ENCODE measurements at regions not wholly inside any gene's neighbourhood (a gene's known extent, or its start where the extent isn't known, plus 50 kb on each side); places are given as distances from the start of the nearest gene placed in this dataset.

DNA sequence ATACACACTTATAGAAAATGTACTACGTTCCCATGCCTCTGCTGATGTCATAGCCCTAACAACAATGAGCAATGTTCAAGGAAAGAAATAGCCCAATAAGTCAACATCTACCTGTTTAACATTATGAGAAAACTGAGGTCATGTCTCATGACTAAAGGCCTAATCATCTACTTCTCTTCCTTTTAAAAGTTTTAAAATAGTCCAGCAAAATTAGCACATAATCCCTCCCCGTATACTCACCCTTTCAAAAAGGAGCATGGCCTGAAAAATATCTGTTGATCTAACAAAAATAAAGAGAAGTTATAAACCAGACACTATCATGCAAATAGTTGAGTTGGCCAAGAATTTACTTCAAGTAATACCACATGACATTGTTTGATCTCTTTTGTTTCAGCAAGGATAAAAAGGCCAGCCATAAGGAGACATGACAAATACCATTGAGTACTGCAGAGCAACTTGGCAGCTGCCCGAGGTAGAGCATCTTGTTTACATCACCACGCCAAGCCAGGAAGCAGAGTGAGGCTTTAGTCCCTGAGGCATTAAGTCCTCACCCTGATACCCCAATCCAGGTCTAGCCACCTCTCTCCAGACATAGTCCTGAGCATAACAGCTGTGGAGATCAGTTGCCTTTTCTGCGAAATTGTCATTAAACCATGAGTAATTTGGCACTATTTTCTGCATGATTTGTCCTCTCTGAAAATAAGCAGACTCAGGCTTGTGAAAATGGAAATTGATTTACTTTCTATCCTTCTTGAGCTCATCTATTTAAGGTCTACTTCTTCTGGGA is 137.4 kb upstream of the ETAA1 start:
- no peak for DNase-seq (ENCODE audit: low read depth in 4 of 4, low spot score in 3 of 4)

DNA sequence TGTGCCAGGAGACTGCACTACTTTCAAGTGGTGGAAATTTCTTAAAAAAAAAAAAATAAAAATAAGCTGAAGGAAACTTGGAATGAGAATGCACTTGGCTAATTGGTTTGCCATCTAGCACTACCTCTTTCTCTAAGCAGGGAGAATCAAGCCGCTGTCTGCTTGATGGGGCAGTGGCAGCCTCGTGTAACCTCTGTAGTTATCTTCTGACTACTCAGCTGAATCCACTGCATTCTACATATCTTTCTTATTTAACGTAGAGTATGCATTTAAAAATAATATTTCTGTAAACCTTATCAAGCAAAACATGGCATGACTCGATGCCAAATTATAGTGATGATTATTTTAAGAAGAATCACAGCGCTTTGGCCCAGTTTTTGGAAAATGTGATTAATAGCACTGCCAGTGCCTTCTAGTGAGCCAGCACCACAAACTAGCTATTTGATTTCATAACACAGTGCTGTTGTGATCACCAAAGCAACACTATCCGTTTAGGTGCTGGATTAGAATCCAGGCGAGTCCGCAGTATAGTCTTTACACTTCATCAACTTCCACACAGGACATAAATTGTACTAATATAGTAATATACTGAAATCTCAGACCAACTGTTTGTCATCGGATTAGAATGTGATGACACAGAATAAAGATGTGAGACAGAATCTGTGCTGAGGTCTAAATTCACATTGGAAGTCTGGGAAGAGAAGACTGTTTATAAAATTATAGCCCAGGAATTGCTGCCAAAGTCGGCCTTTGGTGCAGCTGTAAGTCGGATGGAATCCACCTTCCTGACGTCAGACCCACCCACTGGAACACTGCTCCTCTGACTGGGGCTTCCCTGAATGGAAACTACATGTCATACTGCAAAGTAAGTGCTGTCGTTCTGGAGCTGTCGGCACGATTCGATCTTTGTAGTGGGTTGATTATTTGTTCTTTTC is 136.5 kb upstream of the ETAA1 start:
- DNase-seq (ENCODE audit: low read depth in 4 of 4, low spot score in 3 of 4) = no peak

DNA sequence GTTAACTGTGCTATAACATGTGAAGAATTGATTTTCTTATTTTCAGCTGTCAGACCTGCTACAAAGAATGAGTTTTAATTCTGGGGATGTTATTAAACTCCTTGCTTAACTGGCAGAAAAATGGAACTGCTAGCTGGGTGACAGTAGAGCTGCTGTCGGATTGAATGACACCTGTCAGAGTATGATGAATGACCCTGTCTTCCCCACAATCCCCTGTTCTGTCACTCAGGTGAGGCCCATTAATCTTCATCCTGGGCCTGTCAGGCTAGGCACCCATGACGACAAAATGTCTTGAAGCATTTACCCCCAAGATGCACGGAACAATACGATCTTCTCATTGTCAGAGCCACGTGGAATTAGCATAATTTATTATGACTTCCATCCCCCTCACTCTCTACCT is 129.9 kb upstream of the ETAA1 start:
- no peak for DNase-seq (ENCODE audit: low read depth in 4 of 4, low spot score in 3 of 4)

DNA sequence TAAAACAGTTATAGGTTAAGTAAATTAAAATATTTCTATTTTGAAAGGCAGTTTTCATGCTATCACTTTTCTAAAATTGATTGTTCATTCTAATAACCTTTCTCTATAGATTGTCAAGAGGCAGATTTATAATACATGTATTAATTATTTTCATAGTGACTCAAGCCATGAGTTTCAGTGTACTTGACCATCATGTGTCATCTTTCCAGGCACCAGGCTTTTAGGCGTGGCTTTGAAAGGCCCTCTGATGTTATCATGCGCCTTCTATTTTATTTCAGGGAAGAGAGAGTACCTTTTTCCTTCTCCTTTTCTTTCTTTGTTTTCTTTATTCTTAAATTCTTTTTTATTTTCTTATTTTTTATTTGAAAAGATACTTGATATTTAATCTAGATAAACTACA is 128.3 kb upstream of the ETAA1 start:
- no peak for DNase-seq (ENCODE audit: low read depth in 4 of 4, low spot score in 3 of 4)

DNA sequence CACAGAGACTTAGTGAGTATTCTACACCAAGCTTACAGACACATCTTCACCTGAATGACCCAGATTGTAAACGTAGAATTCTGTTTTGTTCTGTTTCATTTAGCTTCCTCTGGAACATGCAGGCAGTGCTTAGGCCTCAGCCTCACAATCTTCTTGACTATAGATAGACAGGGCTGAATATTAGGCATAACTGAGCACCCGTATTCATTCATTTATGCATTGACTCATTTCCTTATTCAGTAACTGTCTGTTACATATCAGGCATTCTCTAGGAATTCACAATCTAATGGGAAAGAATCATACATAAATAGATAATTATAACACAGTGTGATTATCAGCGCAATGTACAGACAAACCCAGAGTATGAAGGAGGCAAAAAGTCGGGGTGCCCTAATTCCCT is 124.9 kb upstream of the ETAA1 start:
- no peak for DNase-seq (ENCODE audit: low read depth in 4 of 4, low spot score in 3 of 4)

DNA sequence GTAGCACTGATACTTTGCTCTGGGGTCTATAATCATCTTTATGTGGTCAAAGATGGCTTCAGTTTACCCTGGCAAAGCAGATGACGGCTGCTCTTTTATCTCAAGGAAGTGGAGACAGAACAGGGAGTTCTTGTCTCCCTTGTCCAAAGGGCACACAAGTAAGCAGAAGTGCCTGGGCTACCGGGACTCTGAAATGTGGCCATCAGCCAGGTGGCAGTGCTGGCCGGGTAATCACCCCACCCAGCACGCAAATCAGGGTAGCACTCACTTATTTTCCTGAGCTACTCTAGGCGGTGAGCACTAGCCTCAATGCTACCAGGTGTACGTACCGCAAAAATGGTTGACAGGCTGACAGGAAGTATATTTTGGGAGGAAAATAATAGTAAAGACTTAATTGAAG is 119.7 kb upstream of the ETAA1 start:
- no peak for DNase-seq (ENCODE audit: low read depth in 4 of 4, low spot score in 3 of 4)

DNA sequence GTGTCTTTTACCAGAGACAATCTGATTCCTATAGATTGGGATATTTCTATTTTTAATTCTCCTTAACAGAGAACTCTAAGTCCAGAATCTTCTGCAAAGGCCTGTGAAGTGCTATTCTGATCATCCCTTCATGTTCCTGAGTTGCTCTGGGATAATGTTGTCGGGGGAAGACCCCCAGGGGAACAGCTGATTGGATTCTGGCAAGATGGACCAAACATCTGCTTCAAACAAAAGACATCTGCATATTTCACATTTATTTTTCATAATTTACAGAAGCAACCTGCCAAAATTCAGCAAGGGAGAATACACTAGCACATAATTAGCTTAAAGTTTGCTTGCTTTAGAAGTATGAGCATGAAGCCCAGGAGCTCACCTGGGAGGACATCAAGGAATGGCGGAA is 116.0 kb upstream of the ETAA1 start:
- no peak for DNase-seq (ENCODE audit: low read depth in 4 of 4, low spot score in 3 of 4)

DNA sequence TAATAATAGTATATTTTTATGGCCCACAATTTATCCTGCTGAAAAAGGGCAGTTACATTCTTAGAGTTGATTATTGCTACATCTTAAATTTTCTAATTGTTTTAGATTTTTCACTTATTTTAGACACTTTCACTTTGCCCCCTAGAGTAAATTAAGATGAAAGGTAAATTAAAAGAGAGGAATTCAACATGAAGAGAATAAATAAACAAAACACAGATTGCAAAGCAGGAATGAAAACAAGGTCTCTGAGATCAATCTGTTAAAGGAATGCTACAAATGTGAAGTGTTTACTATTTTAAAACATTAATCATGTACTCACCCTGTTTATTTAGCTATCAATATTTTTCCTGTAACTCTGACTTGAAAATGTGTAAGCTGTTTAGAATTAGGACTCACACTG is 113.5 kb upstream of the ETAA1 start:
- peak in 2 of 4 donors; percentile 6 to 9 for DNase-seq (ENCODE audit: low read depth in 4 of 4, low spot score in 3 of 4)

DNA sequence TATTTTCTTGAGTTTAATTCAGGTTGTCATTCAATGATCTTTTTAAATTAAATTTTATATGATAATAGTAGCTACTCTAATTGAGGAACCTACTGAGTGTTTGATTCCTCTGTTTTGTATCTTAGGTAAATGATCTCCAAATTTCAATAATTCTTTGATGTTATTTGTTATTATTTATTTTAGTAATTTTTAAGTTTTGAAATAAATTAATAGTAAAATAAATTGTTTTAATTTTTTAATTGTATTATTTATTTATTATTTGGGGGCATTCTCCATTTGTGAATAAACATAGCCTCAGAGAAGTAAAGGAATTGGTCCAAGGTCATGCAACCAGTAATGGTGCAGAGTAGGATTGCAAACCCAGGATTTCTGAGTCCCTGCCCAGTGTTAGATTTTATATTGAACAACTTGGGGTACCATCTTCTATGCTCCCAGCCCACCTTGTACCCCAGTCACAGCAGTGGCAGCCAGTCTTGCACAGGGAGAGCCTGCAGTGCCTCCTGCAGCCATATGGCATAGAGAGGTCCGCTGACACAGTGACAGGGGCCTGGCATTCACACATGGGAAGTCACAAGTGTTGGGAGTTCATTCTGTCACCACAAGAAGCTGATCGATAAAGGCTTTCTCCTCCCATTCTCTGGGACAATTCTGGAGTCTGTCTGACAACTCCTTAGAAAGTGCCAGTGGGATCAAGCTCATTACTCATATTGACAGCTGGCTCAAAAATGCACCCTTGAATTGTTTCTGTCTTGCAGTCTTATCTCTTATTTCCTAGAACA is 110.0 kb upstream of the ETAA1 start:
- no peak for DNase-seq (ENCODE audit: low read depth in 4 of 4, low spot score in 3 of 4)

DNA sequence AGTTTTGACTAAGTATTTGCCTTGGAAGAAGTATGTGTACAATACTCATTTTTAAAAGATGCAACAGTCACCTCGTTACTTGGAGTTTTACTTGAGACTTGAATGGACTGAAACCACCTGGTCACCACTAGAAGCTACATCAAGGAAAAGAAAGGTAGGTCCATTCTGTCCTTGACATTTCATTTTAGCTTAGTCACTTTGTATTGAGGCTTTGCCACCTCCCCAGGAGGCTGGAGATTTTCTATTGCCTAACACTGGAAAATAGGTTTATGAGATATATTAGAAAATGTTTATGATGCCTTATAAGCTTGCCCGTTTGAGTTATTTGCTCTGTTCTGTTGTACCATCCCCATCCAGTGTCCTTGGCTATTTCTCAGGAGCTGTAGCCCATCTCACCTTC is 107.9 kb upstream of the ETAA1 start:
- DNase-seq (ENCODE audit: low read depth in 4 of 4, low spot score in 3 of 4) = no peak

DNA sequence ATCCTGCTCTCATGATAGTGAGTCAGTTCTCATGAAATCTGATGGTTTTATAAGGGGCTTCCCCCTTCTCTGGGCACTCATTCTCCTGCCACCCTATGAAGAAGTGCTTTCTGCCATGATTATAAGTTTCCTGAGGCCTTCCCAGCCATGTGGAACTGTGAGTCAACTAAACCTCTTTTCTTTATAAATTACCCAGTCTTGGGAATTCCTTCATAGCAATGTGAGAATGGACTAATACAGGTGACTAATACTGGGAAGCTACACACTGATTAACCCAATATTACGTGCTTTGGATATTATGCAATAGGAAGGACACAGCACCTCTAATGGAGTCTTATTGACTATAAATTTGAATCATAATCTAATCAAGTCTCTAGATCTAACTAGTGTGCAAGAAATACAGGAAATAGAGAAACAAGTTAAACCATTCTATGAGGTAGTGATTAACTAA is 107.2 kb upstream of the ETAA1 start:
- DNase-seq (ENCODE audit: low read depth in 4 of 4, low spot score in 3 of 4) = no peak

DNA sequence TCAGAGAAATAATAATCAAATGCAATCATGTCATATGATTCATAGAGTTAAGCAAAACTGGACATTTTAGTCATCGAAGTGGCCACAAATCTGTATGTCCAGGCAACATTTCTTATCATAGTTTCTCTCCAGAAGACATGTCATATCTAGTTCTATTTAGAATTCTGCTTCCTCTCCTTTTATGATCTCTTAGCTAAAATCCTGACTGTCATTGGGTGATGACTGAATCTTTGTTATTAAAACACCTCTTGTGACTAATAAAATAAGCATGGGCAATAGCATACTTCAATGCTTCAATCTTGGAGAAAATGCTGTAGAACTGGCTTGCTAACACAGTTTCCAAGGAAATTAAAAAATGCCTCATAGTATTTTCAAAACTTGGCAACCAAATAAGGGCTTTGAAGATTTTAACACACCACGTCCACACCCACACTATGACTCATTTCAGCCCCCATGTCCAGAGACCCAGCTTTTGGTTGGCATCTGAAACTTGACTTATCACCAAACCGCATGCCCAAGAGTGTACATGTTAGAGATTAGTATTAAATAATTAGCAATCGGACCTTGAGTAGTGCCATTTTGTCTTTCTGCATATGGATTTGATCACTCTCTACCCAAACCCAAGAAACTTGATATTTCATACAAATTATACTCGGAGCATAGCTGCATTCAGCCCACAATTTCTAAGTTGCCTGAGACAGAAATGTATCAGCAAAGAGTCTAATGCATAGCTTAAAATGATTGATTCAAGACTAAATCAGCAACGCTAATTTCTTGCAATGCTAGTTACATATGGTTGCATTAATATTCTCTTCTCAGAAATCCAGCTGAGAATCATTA is 106.5 kb upstream of the ETAA1 start:
- DNase-seq (ENCODE audit: low read depth in 4 of 4, low spot score in 3 of 4) = no peak

DNA sequence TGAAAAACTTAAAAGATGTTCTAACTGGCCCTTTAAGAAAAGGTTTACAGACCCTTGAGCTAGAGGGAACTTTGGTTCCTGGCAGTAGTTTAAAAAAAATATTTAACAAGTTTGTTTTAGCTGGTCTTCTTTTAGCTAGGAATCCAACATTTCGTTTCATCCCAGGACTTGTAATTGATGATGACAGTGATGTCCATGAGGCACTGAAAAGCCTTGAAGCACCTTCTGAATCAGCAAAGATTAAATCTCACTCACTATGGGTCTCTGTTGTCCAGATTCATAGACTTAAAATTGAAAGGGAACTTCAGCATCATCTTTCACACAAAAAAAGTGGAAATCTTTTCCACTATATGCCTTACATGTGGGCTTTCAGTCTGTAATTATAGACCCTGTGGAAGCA is 102.9 kb upstream of the ETAA1 start:
- DNase-seq (ENCODE audit: low read depth in 4 of 4, low spot score in 3 of 4) = no peak

DNA sequence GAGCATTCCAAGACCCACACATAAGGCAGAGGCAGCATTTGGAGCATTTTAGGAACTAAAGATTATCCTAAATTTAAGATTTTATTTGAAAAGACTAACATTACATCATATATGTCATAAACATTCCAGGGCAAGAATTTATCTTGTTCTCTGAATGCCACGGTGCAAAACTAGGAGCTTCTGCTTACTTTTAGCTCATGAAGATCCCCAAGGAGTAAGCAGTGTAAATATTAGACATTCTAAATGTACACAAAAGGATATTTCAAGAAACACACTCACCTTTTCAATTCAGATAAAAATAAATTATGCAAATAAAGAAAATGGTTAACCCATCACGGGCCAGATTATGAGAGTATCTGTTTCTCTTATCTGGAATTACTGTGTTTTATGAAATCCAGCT is 101.7 kb upstream of the ETAA1 start:
- no peak for DNase-seq (ENCODE audit: low read depth in 4 of 4, low spot score in 3 of 4)

DNA sequence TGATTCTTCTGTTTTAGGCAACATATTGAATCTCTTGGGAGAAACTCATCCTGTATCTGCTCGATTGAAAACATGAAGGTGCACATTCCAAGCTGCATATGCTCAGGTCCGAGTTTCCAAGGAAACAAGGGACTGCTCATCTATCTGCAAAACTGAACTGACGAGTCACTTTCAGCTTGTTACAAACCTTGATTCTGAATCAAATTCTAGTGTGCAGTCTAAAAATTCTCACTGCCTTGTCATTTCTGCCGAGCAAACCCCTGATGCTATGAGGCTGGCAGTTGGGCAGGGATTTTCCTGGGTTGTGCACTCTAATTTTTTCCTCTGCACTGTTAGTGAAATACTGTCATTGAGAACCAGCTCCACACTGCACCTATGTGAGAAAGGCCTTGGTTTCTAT is 101.3 kb upstream of the ETAA1 start:
- no peak for DNase-seq (ENCODE audit: low read depth in 4 of 4, low spot score in 3 of 4)

DNA sequence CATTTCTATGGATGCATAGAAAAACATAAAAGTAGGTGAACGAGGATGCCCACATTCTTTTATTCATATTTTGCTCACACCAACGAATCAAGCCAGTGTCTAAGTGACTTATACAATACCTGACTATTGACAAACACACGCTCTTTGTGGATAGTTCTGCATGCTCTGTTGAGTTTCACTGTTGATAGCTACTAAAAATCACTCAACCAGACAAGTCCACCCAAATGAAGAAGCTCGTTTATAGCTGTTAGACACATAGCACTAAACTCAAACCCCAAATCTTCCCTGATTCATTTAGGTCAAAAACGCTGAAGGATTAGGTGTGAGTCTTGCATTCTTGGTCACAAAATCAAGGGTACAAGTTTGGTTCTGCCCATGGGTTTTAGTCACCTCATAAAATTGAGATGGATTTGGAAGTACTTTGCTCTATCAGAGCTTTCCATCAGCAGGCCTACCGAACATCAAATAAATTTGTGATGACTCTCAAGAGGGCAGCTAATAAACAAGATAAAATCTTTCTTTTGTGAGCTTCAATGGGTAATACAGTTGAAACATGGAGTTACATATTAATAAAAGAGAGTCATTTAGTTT is 92.7 kb upstream of the ETAA1 start:
- no peak for DNase-seq (ENCODE audit: low read depth in 4 of 4, low spot score in 3 of 4)

DNA sequence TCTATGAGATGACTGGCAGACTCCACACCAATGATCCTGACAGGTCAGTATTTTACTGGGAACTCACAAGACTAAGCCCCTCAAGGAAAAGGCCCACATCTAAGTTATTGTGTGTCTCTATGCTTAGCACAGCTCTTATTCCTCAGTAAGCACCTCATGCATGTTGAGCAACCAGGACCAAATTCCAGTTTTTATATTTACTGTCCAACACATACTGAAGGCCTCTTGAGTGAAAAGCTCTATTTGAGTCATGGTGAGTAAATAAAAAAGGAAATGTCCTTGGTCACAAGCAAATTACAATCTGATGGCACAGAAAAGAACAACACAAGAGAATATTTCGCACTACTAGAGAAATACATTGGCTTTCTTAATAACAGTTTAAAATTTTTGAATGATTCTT is 87.9 kb upstream of the ETAA1 start:
- no peak for DNase-seq (ENCODE audit: low read depth in 4 of 4, low spot score in 3 of 4)

DNA sequence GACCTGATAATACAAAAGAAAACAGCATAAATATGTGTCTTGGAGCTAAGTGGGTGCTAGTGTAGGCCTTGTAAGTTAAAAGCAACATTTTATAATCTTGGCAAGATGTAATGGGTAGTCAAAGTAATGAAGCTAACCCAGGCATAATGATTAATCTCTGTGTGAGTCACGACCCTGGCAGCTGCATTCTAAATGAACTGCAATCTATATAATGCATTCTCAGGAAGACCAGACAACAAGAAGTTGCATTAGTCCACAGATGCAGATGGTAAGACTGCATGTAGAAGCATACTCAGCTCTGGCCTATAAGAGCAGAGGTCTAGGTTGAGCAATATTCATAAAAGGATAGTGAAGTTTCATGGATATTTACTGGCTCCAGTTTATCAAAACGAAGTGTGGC is 85.6 kb upstream of the ETAA1 start:
- no peak for DNase-seq (ENCODE audit: low read depth in 4 of 4, low spot score in 3 of 4)

DNA sequence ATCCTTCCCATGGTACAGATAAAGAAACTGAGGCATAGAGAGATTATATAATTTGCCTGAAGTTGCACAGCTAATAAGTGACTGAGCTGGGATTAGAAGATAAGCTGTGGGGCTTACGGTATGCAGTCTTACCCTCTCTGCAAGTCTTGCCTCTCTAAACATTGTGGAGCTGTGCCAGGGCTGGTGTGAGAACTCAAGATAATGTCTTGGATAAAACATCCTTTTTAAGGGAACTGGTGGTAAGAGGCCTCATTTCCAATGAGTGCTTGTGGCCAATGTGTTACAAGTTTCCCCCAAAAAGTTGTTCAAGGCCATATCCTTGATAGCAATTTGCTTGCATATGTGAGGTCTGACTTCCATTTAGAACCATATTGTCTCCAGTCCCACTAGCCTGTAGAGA is 84.3 kb upstream of the ETAA1 start:
- no peak for DNase-seq (ENCODE audit: low read depth in 4 of 4, low spot score in 3 of 4)

DNA sequence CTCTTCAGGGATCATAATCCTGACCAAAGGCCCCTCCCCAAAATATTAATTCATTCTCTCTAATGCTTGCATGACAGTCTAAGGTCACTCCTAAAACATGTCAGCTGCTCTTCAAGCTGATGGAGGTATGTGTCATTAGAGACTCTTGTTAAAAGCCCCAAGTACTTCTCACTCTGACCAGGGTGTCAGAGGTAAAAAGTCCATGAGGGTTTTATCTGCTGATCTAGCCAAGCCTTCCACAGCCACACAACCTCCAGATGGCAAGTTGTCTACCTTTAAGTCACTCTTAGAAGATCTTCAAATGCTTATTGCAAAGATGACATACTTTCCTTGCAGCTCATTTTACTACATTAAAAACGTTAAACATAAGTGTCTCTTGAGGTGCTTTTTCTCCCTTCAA is 83.6 kb upstream of the ETAA1 start:
- no peak for DNase-seq (ENCODE audit: low read depth in 4 of 4, low spot score in 3 of 4)

All from left renal pelvis (tissue), 4 donors.